K562 (cell line): ENCODE measurements at regions not wholly inside any gene's neighbourhood (a gene's known extent, or its start where the extent isn't known, plus 50 kb on each side); places are given as distances from the start of the nearest gene placed in this dataset.

Experiments used
- ATF1 ChIP-seq, 2 experiments: fragments of 450-650 bp in 1 of 2; IDR thresholded peaks; 2 replicates each; pipeline ENCODE4 v1.6.1; 2016; ENCODE audit warnings: missing compliant biosample characterization in 1 of 2, missing genetic modification characterization in 1 of 2
- ETV1 ChIP-seq: fragments of 450-650 bp; conservative IDR thresholded peaks from 2 replicates; pipeline ENCODE4 v1.6.1; 2016; ENCODE audit warnings: missing genetic modification characterization, control low read depth, low read depth, missing compliant biosample characterization
- KDM1A ChIP-seq, 2 experiments: fragments of 450-650 bp; IDR thresholded peaks; 2 replicates each; pipeline ENCODE4 v1.6.1; 2016; ENCODE audit warnings: mild to moderate bottlenecking in 2 of 2
- KDM4B ChIP-seq, 2 experiments: fragments of 450-650 bp in 1 of 2; sonication (generic) in 1 of 2; IDR thresholded peaks; 2 replicates each; pipeline ENCODE4 v1.6.1; 2016 to 2017; ENCODE audit warnings: borderline replicate concordance in 2 of 2, antibody characterized with exemption in 1 of 2, low read depth in 1 of 2, mild to moderate bottlenecking in 1 of 2
- MCM5 ChIP-seq: fragments of 450-650 bp; IDR thresholded peaks from 2 replicates; pipeline ENCODE4 v1.6.1; 2016; ENCODE audit warnings: low read depth
- NCOA2 ChIP-seq, 2 experiments: fragments of 450-650 bp; IDR thresholded peaks; 2 replicates each; pipeline ENCODE4 v1.6.1; 2018; ENCODE audit warnings: mild to moderate bottlenecking in 2 of 2, moderate library complexity in 1 of 2; ENCODE audit not compliant: partially characterized antibody in 2 of 2
- SIN3A ChIP-seq, 2 experiments: fragments of 150-350 bp in 1 of 2; IDR thresholded peaks; 2 replicates each; pipeline ENCODE4 v1.6.1; 2011 to 2016; ENCODE audit warnings: borderline replicate concordance in 2 of 2, low read depth in 2 of 2, low read length in 2 of 2, mild to moderate bottlenecking in 2 of 2, moderate library complexity in 2 of 2; ENCODE audit not compliant: control insufficient read depth in 1 of 2
- SMC3 ChIP-seq: conservative IDR thresholded peaks from 2 replicates; pipeline ENCODE4 v1.6.1; 2011; ENCODE audit warnings: low read depth, low read length, improper control_type of control experiment; ENCODE audit not compliant: insufficient read depth
- TBP ChIP-seq: optimal IDR thresholded peaks from 2 replicates; pipeline ENCODE3; 2011; ENCODE audit warnings: low read depth, low read length, improper control_type of control experiment
- WHSC1 ChIP-seq: IDR thresholded peaks from one replicate; pipeline ENCODE4 v1.6.1; 2012; ENCODE audit warnings: low read length, control low read depth, inconsistent platforms
- ZNF589 ChIP-seq: fragments of 200-800 bp; sonication (Bioruptor generic); IDR thresholded peaks from 2 replicates; pipeline ENCODE4 v1.6.1; 2016; ENCODE audit warnings: low read depth, missing genetic modification characterization, missing compliant biosample characterization
- ZNF699 ChIP-seq: fragments of 250-450 bp; sonication (Bioruptor Pico); IDR thresholded peaks from 2 replicates; pipeline ENCODE4 v1.8.0; 2021; ENCODE audit warnings: mild to moderate bottlenecking, moderate library complexity; ENCODE audit not compliant: insufficient replicate concordance
- ZNF764 ChIP-seq: fragments of 250-450 bp; sonication (Bioruptor Pico); IDR thresholded peaks from 2 replicates; pipeline ENCODE4 v1.4.0; 2020; ENCODE audit warnings: low read depth, mild to moderate bottlenecking, moderate library complexity
- TF ChIP-seq, protein P1 (sequence below): sonication (generic); formaldehyde crosslinking; IDR thresholded peaks from 2 replicates; pipeline ENCODE4 v1.8.1; 2023; ENCODE audit warnings: mild to moderate bottlenecking, missing genetic modification reagents, moderate library complexity
- TF ChIP-seq, protein P2 (sequence below), 3 experiments: fragments of 200-800 bp in 1 of 3; sonication (Bioruptor generic) in 1 of 3; sonication (generic) in 1 of 3; formaldehyde crosslinking in 1 of 3; IDR thresholded peaks; 2 replicates each; pipeline versions ENCODE4 v1.6.1 to v1.8.0; 2016 to 2022; ENCODE audit warnings: mild to moderate bottlenecking in 2 of 3, missing compliant biosample characterization in 2 of 3, missing genetic modification characterization in 2 of 3, missing genetic modification reagents in 1 of 3
- TF ChIP-seq, protein P3 (sequence below): fragments of 450-650 bp; IDR thresholded peaks from 2 replicates; pipeline ENCODE4 v1.6.1; 2018; ENCODE audit not compliant: partially characterized antibody
- TF ChIP-seq, protein P4 (sequence below): sonication (generic); formaldehyde crosslinking; IDR thresholded peaks from 2 replicates; pipeline ENCODE4 v1.5.0; 2020; ENCODE audit warnings: missing genetic modification reagents
- TF ChIP-seq, protein P5 (sequence below): sonication (generic); formaldehyde crosslinking; IDR thresholded peaks from 2 replicates; pipeline ENCODE4 v1.8.0; 2022; ENCODE audit warnings: mild to moderate bottlenecking, low read depth, missing genetic modification reagents

DNA sequence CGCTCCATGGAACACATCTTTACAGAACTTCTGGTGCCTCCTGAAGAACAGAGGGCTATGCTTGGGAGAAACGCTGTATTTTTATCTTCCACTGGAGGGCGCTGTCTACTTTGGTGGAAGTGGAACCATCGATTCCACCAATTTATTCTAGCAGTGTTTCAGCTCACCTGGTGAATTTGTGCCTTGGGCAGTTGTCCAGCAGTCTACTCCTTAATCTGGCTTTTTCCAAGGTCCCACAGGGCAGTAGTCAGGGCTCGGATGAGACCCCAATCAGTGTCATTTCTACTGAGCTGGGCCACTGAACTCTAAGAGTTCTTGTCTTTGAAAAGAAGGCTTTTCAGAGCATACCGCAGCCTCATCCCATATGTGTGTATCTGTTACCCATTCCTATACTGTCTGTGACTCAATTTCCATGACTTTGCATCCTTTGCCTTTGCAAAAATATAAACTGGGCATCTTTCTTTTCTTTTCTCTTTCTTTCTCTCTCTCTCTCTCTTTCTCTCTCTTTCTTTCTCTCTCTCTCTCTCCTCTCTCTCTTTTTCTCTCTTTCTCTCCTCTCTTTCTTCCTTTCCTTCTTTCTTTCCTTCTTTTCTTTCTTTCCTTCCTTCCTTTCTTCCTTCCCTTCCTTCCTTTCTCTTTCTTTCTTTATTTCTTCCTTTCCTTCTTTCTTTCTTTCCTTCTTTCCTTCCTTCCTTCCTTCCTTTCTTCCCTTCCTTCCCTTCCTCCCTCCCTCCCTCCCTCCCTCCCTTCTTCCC, 138.4 kb upstream of the ZNF618 start (continued):
- TF ChIP-seq, protein P1, sequence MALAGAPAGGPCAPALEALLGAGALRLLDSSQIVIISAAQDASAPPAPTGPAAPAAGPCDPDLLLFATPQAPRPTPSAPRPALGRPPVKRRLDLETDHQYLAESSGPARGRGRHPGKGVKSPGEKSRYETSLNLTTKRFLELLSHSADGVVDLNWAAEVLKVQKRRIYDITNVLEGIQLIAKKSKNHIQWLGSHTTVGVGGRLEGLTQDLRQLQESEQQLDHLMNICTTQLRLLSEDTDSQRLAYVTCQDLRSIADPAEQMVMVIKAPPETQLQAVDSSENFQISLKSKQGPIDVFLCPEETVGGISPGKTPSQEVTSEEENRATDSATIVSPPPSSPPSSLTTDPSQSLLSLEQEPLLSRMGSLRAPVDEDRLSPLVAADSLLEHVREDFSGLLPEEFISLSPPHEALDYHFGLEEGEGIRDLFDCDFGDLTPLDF: no peak
- no peak for TF ChIP-seq TBP
- no peak for TF ChIP-seq ZNF589 (CRISPR knock-in tag)
- no peak for TF ChIP-seq ATF1 (CRISPR knock-in tag; IDR thresholded peaks at IDR 0.05)
- no peak for TF ChIP-seq ATF1 (tag; IDR thresholded peaks at IDR 0.05)
- TF ChIP-seq ETV1 (tag): no peak
- TF ChIP-seq NCOA2 (IDR thresholded peaks at IDR 0.05; ENCODE audit: partially characterized antibody in 2 of 2): no peak
- TF ChIP-seq, protein P2, sequence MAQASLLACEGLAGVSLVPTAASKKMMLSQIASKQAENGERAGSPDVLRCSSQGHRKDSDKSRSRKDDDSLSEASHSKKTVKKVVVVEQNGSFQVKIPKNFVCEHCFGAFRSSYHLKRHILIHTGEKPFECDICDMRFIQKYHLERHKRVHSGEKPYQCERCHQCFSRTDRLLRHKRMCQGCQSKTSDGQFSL (CRISPR knock-in tag; IDR thresholded peaks at IDR 0.05): no peak
- TF ChIP-seq, protein P2 (tag; IDR thresholded peaks at IDR 0.05): no peak
- TF ChIP-seq, protein P3, sequence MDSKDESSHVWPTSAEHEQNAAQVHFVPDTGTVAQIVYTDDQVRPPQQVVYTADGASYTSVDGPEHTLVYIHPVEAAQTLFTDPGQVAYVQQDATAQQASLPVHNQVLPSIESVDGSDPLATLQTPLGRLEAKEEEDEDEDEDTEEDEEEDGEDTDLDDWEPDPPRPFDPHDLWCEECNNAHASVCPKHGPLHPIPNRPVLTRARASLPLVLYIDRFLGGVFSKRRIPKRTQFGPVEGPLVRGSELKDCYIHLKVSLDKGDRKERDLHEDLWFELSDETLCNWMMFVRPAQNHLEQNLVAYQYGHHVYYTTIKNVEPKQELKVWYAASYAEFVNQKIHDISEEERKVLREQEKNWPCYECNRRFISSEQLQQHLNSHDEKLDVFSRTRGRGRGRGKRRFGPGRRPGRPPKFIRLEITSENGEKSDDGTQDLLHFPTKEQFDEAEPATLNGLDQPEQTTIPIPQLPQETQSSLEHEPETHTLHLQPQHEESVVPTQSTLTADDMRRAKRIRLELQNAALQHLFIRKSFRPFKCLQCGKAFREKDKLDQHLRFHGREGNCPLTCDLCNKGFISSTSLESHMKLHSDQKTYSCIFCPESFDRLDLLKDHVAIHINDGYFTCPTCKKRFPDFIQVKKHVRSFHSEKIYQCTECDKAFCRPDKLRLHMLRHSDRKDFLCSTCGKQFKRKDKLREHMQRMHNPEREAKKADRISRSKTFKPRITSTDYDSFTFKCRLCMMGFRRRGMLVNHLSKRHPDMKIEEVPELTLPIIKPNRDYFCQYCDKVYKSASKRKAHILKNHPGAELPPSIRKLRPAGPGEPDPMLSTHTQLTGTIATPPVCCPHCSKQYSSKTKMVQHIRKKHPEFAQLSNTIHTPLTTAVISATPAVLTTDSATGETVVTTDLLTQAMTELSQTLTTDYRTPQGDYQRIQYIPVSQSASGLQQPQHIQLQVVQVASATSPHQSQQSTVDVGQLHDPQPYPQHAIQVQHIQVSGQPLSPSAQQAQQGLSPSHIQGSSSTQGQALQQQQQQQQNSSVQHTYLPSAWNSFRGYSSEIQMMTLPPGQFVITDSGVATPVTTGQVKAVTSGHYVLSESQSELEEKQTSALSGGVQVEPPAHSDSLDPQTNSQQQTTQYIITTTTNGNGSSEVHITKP: no peak
- no peak for TF ChIP-seq KDM4B (IDR thresholded peaks at IDR 0.05; ENCODE audit: borderline replicate concordance in 2 of 2, low read depth in 1 of 2)
- TF ChIP-seq, protein P4, sequence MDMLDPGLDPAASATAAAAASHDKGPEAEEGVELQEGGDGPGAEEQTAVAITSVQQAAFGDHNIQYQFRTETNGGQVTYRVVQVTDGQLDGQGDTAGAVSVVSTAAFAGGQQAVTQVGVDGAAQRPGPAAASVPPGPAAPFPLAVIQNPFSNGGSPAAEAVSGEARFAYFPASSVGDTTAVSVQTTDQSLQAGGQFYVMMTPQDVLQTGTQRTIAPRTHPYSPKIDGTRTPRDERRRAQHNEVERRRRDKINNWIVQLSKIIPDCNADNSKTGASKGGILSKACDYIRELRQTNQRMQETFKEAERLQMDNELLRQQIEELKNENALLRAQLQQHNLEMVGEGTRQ (CRISPR knock-in tag): no peak
- TF ChIP-seq ZNF699: no peak
- TF ChIP-seq SIN3A (IDR thresholded peaks at IDR 0.05; ENCODE audit: borderline replicate concordance in 2 of 2, control insufficient read depth in 1 of 2, low read depth in 2 of 2, low read length in 2 of 2): no peak
- TF ChIP-seq, protein P5, sequence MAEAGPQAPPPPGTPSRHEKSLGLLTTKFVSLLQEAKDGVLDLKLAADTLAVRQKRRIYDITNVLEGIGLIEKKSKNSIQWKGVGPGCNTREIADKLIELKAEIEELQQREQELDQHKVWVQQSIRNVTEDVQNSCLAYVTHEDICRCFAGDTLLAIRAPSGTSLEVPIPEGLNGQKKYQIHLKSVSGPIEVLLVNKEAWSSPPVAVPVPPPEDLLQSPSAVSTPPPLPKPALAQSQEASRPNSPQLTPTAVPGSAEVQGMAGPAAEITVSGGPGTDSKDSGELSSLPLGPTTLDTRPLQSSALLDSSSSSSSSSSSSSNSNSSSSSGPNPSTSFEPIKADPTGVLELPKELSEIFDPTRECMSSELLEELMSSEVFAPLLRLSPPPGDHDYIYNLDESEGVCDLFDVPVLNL (CRISPR knock-in tag): no peak
- 0 out of 2 replicates have a peak, but pooled peaks have one; percentile 26 for TF ChIP-seq SMC3
- no peak for TF ChIP-seq ZNF764 (CRISPR knock-in tag)
- no peak for TF ChIP-seq MCM5
- TF ChIP-seq WHSC1: no peak
- TF ChIP-seq KDM1A (IDR thresholded peaks at IDR 0.05): no peak
